ENCODE measurements at regions not wholly inside any gene's neighbourhood (a gene's known extent, or its start where the extent isn't known, plus 50 kb on each side); places are given as distances from the start of the nearest gene placed in this dataset.

DNA sequence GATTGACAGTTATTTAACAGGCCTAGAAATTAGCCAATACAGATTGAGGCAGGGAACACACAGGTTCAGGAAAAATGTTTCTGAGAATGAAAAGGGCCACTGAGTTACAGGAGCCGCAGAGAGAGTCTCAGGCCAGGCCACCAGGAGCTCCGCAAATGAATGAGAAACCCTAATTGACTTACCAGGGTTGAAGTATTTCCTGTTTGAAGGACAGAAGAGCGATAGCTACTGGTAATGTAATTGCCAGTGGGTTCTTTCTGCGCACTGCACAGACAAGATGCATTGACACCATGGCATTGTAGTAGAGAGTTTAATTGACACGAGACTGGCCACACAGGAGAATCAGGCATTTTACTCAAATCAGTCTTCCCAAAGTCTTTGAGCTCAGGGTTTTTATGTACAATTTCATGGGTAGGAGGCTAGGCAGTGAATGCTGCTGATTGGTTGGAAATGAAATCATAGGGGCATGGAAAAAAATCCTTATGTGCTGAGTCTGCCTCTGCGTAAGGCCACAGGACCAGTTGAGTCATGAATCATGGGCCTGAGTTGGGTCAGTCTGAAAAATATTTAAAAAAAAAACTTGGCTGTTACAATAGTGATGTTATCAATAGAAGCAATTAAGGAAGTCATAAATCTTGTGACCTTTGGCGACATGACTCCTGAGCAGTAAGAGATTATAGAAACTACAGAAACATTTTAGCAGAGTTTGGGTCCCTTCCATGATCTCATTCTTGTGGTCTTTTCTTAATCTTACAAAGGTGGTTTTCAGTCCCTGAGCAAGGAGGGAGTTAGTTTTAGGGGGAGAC lies 203.8 kb downstream of the CASP12 start:
- TF ChIP-seq POLR2A (IDR thresholded peaks at IDR 0.05) (no peak), EP300 (IDR thresholded peaks at IDR 0.05) (no peak), POLR2AphosphoS5 (IDR thresholded peaks at IDR 0.05) (no peak)
- TF ChIP-seq, protein P1, sequence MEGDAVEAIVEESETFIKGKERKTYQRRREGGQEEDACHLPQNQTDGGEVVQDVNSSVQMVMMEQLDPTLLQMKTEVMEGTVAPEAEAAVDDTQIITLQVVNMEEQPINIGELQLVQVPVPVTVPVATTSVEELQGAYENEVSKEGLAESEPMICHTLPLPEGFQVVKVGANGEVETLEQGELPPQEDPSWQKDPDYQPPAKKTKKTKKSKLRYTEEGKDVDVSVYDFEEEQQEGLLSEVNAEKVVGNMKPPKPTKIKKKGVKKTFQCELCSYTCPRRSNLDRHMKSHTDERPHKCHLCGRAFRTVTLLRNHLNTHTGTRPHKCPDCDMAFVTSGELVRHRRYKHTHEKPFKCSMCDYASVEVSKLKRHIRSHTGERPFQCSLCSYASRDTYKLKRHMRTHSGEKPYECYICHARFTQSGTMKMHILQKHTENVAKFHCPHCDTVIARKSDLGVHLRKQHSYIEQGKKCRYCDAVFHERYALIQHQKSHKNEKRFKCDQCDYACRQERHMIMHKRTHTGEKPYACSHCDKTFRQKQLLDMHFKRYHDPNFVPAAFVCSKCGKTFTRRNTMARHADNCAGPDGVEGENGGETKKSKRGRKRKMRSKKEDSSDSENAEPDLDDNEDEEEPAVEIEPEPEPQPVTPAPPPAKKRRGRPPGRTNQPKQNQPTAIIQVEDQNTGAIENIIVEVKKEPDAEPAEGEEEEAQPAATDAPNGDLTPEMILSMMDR (IDR thresholded peaks at IDR 0.05) = no peak

All from upper lobe of left lung (tissue), 4 donors.